Hematopoietic multipotent progenitor cell treated with erythropoietin and hydrocortisone succinate and interleukin-3 and kit ligand, for 4 days (in vitro differentiated cells): ENCODE measurements at regions not wholly inside any gene's neighbourhood (a gene's known extent, or its start where the extent isn't known, plus 50 kb on each side); places are given as distances from the start of the nearest gene placed in this dataset.
"Not testable (repeated sequence)": the region's sequence is repeated elsewhere in the genome, so short reads cannot be mapped to it uniquely, and the experiment has no call there.

ENCODE experiments used
- DNase-seq: peaks from one replicate; pipeline ENCODE4 v3.0.0-alpha.2; 2015

DNA sequence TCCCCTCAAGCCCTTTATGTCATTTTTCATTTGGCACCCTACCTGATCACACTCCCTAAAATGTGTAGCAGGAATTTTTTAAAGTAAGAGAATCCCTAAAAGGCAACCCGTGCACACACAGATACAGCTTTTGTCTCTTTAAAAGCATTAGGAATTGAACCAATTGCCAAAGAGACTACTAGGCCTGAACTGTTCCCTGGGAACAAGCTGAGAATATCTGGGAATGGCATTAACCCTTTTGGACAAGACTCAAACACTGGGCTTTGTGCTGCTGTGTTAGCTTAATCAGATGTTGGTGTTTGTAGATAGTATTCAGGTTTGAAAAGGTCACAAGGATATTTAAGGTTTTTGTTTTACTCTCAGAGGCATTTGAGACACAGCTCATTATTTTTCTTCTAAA, 414.4 kb upstream of the PDZRN3 start:
- DNase-seq, result no peak

DNA sequence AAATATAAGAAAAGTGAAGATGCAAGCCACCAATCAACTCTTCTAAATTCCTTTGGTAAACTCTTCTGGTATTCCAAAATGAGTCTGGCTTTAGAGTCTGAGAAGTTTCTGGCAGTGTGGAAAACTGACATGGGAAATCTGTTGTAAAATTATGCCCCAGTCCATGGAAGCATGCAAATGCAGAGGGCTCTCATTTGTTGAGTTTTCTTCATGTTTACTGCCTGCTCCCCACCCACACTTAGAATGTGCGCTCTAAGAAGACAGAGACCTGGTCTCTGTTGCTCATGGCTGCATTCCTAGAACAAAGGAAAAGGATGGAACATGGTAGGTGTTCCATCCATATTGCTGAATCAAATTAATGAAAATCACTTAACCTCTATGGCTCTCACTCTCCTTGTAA, 411.8 kb upstream of the PDZRN3 start:
- DNase-seq, result no peak

DNA sequence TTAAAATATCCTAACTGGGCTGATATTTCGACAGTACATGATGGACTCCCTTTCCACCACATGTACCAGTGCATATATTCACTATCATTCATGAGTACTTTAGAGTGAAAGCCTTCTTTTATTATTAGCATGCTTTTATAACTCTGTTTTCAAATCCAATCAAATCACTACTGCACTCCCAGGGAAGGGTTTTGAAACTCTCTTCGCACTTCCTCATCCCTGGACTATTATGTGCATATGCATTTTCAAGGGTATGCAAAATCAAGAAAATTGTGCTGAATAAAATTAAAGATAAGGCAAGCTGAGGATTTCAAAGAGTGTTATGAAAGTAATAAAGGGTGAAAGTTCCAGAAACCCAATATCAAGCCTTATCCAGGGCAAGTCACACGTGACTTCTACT, 411.4 kb upstream of the PDZRN3 start:
- DNase-seq, result no peak

DNA sequence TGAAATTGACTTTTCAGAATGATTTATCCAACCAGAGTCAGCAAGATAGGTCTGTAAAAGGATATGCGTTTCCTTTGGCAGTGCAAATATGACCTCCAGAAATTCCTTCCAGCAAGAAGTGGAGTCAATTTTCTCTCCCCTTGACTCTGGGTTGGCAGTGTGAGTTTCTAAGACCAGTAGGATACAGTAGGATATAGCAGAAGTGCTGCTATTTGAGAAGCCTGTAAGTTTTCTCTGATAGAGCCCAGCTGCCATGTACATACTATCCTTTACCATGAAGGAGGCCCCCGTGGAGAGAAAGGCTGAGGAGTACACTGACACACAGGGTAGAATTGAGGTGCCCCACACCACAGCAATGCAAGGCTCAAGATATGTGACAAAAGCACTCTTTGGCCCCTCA, 409.1 kb upstream of the PDZRN3 start:
- DNase-seq, result no peak

DNA sequence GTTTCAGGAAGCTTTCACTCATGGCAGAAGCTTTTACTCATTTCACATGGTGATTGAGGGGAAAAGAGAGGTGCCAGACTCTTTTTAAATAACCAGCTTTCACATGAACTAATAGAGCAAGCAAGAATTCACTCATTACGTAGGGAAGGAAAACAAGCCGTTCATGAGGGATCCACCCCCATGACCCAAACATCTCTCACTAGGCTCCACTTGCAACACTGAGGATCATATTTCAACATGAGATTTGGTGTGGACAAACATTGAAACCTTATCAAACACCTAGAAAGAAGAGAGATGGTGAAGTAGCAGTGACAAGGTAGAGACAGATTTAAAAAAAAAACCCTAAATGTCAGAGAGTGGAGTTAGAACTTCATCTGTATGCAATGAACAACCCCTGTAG, 408.6 kb upstream of the PDZRN3 start:
- no peak for DNase-seq

DNA sequence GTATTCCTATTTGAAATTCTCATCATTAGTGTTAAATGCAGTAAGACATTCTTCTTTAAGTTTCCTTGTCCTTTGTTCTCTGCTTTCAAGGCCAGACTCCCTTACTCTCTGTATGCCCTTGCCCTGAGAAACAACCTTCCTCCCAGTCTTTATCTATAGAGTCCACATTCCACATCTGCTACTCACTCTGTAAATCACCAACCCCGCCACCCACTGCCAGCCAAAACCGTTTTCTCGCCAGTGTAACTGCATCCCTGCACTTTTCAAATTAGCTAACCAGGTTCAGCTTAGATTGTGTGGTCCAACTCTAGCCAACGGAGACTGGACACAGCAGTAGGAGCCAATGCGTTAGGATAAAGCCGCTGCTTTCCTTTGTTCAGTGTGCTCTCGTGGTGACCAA, 402.4 kb upstream of the PDZRN3 start:
- no peak for DNase-seq

DNA sequence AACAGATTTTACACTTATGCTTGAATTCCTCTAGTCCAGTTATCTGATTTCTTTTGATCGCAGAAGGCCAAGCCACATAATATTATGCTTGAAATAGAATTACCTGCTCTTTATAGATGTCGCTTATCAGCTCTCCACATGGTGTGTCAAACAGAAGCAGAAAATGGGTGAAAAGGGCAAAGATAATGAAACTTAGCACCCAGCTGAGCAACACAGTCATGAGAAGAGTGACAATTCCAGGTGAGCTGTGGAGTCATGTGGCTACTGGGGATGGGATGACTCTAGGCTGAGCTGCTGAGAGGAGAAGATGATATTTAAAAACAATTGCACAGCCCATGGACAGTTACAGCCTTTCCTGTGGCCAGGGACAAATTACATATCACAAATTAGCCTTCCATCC, 398.7 kb upstream of the PDZRN3 start:
- DNase-seq, result no peak

DNA sequence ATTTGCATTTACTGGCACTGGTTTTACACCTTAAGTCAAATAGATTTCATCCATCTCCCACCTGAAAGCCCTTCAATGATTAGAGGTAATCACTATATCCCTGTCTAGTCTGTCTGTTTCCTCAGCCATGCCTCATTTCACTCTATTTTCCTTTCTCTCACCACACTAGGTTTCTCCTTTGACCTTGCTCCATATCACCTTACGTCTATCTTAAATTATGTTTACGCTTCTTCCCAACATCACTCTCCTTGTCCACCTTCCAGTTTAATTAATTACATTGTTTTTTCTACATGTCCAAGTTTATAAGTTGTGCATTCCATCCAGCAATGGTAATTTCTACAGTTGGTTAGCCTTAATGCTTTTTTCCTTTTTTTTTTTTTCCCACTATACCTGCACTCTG, 396.7 kb upstream of the PDZRN3 start:
- no peak for DNase-seq

DNA sequence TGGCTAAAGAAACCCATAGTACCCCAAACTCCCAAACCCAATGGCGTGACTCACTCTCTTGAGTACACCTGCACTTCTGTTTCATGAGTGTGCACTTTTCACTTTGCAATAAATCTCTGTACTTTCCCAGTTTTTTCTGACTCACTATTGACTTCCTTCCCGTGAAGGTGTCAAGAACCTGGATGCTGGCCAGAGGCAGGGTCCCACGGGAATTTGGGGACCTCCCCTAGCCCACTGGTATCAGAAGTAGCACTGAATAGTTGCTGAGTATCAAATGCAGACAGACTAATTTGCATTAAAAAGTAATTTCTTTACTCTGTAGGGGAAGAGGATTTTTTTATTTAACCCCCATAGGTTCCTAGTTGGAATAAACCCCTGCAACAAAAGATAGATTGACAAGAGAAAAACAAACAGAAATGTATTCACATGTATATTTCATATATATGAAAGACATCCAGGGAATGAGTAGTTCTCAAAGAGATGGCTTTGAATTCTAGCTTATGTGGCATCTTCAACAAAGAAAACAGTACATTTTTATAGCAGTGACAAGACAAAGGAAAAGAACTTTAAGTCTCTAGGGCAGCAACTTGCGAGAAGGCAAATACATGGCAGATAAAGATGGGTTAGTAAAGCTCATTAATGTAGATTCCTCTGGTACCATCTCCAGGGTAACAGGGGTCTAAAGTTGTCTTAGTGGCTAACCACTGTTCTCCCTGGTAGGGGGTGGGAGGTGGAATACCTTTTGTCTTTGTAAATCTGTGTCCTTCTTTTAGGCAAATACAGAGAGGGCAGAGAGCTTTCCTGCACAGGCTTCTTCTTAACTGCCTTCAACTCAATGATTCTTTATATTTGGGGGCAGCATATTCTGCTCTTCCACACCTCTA, 385.5 kb upstream of the PDZRN3 start:
- DNase-seq, result no peak

DNA sequence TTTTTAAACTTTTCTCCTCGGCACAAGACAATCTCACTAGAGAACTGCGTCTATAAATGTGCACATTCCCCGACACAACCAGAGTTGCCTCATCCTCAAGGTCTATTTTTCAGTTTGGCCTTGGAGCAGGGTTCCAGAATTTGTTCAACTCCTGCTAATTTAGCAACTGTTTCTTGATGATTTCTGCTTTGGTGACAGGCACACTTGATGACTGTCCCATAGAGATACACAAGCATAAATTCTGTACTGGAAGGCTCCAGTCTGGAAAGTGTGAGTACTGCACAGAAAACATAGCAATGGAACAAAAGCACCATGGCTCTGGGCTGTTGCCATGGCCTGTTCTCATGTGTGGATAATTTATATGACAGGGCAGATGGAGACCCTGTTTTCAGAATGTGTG, 379.6 kb upstream of the PDZRN3 start:
- DNase-seq, result no peak

DNA sequence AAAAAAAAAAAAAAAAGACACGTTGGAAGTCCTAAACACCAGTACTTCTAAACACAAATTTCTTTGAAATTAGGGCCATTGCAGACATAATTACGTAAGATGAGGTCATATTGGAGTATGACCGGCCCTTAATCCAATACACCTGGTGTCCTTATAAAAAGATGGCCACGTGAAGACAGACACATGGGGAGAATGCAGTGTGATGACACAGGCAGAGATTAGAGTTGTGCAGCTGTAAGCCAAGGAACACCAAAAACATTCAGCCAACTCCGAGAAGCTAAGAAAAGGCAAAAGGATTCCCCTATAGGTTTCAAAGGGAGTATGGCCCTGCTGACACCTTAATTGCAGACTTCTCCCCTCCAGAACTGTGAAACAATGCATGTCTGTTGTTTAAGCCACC, 379.0 kb upstream of the PDZRN3 start:
- DNase-seq, result no peak

DNA sequence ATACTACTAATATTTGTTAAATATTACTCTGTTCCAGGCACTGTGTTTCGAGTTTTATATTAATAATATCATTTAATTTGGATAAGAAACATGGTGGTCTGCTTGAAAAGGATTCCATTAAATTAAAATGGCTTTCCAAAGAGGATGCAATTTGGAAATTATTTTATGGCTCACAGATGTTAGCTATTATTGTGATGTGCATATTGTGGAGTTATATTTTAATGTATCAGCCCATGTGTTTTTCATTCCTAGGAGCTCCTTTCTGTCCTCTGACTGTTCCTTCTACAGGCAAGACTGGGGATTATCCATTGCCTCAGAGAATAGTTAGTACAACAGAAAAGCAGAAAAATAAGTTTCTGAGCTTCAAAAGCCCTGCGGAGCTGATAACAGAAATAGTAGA, 376.7 kb upstream of the PDZRN3 start:
- DNase-seq, result no peak

DNA sequence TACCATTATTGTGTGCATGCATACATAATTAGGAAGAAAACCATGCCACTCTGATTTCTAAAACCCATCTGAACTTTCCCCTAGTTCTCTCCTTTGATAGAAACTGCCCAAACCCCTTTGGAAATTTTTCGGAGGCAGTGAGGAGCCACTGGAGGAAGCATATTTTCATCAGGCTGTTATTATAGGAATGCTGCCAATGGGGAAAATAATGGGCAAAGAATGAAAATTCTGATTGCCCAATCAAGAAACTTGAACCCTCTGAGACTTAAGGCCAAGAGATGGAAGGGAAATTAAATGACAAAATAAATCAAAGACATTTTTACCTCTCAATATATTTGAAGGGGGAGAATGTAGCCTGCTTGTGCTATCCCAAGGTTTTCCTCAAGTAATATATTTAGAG, 376.0 kb upstream of the PDZRN3 start:
- DNase-seq, result no peak

DNA sequence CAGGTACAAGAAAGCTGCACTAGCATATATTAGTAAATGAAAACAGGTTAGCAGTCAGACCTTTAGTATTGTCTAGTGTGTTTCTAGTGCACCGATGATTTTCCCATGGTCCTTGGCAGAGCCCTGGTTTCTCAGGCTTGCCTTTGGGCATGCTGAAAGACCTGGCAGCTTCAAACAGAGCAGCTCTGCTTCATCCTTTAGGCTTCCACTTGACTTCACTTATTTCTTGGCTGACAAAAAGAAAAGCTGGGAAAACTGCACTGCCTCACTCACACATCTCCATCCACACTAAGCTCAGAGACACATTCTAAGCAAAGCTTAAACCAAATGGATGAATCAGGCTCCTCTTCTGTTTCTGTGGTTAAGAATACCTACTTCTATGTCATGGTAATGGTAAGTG, 374.8 kb upstream of the PDZRN3 start:
- DNase-seq, result no peak

DNA sequence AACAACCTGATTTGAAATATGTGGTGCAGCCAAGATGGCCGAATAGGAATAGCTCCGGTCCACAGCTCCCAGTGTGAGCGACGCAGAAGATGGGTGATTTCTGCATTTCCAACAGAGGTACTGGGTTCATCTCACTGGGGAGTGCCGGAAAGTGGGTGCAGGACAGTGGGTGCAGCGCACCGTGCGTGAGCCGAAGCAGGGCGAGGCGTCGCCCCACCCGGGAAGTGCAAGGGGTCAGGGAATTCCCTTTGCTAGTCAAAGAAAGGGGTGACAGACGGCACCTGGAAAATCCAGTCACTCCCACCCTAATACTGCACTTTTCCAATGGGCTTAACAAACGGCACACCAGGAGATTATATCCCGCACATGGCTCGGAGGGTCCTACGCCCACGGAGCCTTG, 365.9 kb upstream of the PDZRN3 start:
- DNase-seq, result not testable (repeated sequence)

DNA sequence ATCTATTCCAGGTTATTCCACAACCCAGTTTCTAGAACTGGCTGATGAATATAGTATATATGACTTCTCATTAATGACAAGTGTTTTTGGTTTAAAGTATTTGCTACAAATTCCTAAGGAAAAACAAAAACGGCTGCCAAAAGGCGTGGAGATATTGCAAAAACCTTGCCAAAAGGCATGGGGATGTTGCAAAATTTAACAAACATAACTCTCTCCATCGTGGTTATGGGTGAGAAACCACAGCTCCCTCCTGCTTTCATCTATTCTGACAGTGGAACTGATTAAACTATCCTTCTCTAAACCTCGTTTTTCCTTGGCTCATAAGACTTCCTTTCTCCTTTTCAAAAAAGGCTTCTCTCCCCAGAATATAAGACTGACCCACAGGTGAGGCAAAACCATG, 342.0 kb upstream of the PDZRN3 start:
- DNase-seq, result no peak

DNA sequence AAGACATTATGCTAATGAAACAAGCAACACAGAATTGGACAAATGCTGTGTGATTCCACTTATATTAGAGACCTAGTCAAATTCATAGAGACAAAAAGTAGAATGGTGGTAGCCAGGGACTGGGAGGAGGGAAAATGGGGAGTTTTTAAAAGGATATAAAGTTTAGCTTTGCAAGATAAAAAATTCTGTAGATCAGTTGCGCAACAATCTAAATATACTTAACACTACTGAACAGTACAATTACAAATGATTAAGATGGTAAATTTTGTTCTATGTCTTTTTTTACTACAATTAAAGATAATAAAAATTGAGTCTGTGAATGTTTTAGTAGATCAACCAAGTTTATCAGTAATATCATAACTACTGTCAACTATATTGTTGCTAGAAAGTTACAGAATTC, 340.1 kb upstream of the PDZRN3 start:
- DNase-seq, result no peak

DNA sequence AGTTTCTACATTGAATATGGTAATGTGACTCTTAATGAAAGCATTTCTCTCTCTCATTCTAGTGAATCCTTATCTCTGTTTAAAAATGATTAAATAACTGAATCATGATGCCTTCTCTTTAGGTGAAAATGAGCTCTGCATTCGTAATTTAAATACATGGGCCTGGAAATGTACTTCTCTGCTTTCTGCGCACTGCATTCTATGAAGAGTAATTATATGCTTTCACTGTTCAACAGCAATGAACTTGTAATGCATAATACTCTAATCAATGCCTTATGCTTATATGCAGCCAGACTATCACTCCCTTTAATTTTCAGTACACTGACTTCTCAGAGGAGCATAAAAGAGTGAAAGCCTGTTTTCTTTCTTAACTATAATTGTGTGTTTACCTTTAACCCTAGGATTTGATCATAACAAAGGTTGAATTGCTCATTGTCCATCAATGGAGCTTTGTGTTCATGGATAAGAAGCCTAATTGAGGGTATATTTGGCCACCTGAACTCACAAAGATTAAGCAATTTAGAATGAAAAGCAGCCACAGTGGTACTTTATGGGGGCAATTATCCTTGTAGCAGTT, 330.8 kb upstream of the PDZRN3 start:
- no peak for DNase-seq

DNA sequence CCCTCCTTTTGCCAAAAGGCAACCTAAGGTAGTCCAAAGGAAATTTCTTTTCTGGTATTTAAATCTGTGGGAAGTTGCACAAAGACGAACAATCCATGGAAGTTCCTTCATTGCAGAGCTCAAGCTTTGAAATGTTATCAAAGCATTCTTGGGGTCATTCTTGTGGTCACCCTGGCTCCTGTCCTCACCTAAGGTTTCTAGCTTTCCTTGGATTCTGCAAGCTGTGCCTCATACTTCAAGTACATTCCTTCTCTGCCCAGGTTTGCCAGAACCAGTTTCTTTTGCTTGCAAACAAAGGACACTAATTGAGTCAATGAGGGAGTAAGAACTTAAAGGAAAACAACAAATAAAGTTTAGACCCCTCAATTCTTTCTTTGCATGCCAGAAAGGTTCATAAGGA, 329.8 kb upstream of the PDZRN3 start:
- DNase-seq, result no peak

DNA sequence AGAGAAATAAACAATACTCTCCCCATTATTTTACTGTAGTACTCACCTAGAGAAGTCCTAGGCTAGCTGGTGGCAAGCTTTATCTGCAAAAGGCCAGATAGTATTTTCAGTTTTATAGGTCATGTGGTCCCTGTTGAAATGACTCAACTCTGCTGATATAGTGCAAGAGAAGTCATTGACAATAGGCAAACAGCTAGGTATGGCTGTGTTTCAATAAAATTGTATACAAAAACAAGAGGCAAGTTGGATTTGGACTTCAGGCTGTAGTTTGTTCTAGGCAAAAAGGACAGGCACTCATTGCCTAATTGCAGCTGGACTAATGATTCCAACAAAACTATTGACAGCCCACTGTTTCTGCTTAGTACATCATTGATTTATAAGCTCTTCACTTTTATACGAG, 328.0 kb upstream of the PDZRN3 start:
- no peak for DNase-seq

DNA sequence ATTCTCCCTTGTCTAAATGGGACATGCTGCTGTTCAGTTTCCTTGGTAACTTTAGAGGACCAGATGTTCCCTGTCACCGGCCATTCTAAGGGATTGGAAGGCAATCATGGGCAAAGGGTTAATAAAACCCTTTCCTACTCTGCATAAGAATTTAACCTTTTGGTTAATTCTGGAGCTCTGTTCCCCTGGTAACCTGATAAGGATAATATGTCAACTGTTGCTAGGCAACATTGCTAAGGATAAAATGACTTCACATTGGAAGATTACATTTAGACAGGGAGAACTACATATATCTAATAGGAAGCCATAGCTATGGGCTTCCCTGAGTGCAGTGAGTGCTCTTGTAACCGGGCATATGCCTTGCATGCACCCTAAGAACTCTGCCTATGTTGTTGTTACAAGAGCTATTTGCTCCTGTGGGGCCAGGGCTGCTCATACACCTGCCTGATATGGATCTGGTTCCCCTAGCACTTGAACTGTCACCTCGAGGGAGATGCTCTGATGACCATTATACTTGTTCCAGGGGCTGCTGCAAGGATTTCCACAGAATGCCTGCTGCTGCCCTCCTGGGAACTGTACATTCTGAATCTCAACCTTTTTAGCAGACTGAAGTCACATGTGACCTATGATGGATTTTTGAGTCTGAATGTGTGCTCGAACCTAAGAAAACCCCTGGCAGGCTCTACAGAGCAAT, 326.3 kb upstream of the PDZRN3 start:
- DNase-seq, result no peak

DNA sequence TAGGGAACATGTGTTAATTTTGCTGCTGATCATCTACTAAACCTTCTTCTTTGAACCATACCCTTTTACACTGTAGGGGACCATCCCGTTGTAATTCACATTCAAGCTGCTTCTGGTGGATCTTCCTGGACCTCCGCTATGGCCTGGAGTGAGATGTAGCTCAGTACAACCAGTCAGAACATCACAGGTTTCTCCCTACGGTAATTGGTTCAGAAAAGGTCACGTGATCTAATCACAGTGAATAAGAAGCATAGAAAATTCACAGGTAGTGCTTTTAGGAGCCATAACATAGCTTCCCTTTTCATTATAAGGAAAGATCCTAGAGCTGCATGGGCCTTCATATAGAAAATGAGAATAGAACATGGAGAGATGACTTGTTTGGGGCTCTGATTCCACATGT, 320.8 kb upstream of the PDZRN3 start:
- no peak for DNase-seq

DNA sequence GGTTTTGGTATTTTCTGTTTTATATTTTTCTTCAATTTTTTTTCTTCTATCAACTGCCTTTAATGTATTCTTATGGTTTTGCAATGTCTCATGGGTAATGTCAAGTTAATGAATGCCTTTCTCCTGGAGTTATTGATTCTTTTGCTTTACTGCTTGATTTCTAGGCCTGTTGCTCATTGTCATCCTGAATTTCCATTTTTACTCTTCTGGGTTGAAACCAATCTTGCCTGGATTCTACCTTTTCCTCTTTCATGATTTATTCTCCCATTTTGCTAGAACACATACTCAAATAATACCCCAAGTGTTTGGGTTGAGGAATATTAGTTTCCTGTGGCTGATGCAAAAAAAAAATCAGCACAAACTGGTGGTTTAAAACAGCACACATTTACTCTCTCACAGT, 315.2 kb upstream of the PDZRN3 start:
- DNase-seq, result no peak

DNA sequence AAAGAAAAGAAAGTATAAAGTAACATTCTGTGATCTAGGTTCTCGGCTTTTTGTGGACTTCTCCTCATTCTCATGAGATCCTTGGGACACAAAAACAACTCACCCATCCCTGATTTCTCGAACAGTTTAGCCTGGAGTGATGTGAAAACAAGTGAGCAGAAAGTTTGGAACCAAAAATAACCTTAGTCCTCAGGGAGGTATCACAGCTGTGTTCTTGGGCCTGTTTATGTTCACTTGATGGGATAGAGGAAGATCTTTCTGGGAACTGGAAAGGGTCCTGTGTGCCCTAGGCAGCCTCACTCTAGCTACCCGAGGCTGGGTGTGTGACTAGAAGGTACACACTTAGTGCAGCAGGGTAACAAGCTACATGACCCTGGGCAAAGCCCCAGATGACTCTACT, 308.8 kb upstream of the PDZRN3 start:
- no peak for DNase-seq

DNA sequence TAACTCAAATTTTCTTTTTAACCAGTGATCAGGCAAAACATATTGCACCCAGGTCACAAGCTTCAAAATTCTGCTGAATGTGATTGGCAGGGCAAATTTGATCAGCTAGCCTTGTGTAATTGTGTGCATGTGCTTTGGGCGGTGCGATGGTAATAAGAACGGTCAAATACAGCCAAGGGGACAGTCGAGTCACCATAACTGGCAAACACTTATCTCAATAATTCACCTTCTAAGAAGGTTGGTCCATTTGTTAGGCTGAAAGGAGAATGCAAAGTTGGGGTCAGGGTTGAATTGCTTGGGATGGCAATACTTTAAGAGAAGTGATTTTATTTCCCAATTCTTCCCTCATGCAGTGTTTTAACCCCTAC, 302.4 kb upstream of the PDZRN3 start:
- no peak for DNase-seq
